Activated CD4-positive, alpha-beta T cell treated with anti-CD3 and anti-CD28 coated beads, Interleukin-2, Interleukin-6, amounts not matched to agents 100 ng/mL and 50 ng/mL, durations not matched to agents 16 hours and 8 hours (primary cell): ENCODE measurements at regions not wholly inside any gene's neighbourhood (a gene's known extent, or its start where the extent isn't known, plus 50 kb on each side); places are given as distances from the start of the nearest gene placed in this dataset.
"Not testable (repeated sequence)": the region's sequence is repeated elsewhere in the genome, so short reads cannot be mapped to it uniquely, and the experiment has no call there.

Experiments
- DNase-seq: peaks from one replicate; pipeline ENCODE4 v3.0.0-alpha.2; 2020

DNA sequence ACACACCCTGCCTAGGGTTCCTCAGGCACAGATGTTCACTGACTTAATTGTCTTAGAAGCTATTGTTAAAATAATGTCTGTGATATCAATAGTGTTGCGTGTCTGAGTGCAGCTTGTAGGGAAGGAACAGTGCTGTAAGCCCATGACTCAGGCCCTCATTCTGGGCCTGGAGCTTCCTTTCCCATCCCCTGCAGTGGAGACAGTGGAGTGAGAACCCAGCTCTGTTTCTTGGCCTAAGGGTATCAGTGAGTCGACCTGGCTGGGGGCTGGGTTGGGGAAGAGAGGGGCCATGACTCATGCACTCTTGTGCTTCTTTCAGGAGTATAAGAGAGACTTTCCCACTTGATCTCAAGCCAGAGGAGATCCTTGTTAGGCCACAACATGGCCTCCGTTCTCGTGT, 106.8 kb downstream of the HRH4 start:
- DNase-seq = no peak

DNA sequence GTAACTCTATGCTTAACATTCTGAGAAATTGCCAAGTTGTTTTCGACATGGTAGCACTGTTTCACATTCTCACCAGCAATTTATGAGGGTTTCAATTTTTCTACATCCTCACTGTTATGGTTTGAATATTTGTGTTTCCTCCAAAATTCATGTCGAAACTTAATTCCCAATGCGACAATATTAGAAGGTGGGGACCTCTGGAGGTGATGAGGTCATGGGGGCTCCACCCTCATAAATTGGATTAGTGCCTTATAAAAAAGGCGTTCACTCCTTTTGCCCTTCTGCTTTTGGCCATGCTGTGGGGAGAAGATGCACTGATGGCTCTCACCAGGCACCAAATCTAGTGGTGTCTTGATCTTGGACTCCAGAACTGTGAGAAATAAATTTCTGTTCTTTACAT, 110.3 kb downstream of the HRH4 start:
- DNase-seq = no peak

DNA sequence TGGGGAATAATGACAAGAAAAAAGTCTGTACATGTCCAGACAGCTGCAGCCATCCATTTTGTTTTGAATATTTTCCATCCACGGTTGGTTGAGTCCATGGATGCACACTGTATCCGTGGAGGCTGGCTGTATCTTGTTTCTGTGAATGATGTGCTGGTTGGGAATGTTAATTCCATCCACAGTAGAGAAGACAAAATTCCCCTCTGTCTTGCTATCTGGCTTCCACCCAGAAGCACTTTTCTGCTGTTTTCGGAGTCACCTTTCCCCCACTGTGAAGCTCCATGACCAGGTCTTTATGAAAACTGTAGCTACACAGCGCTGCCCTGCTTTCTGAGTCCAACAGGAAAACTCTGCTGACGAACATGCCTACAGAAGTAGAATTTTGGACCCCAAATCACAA, 122.3 kb downstream of the HRH4 start:
- no peak for DNase-seq

DNA sequence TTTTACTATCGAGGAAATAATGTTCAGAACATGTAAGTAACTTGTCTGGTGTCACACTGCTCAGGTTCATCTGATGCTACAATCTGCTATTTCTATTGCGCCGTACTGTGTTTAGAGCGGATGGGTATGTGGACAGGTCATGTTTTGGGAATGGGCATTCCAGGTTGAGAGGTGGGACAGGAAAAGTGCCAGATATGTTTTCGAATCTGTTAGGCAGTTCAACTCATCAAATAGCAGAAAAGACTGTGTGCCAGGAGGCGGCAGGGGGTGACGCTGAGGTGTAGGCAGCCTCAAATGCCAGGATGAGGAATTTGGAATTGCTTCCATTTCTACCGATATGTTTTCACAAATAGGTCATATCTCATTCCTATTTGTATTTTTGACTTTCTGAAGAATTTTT, 123.8 kb downstream of the HRH4 start:
- DNase-seq = no peak

DNA sequence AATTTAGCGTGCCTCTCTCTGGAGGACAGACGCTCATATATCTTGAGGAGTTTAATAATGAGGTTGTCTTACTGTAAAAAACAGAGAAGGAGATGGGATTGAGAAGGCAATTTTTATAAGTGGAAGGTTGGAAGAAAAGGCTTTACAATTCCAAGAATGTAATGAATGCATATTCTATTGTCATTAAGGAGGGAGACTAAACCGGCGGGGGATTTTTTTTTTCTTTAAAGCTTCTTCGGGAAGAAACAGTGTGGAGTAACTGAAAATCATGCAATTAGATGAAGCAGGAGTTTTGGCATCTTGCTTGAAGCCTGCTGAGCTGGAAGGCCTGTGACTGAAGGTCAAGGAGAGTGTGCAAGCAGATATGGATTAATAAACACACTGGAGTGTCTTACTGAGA, 124.4 kb downstream of the HRH4 start:
- no peak for DNase-seq

DNA sequence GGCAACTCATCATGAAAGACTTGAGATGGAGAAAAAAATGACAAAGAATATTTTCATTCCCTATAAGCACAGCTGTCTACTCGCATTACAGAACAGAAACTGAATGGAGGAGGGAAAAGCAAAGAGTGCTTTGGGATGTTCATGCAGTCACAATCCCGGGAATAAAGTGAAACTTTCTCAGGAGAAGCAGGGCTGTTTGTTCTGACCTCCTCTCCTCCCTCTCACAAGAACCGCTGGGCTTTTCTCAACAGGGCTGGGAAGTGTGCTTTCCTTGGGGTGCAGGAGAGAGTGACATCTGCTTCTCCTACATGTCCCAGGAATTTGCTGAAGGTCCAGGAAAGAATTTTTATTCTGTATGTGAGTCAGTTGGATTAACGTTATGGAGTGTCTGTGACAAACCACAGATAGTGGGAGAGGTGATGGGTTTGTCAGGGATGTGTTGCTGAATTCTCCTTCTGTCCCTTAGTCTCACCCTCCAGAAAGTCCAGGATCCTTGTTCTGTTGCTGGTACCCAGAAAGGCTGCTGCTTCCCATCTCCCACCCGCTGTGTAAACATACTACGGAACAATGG, 125.6 kb downstream of the HRH4 start:
- DNase-seq = no peak

DNA sequence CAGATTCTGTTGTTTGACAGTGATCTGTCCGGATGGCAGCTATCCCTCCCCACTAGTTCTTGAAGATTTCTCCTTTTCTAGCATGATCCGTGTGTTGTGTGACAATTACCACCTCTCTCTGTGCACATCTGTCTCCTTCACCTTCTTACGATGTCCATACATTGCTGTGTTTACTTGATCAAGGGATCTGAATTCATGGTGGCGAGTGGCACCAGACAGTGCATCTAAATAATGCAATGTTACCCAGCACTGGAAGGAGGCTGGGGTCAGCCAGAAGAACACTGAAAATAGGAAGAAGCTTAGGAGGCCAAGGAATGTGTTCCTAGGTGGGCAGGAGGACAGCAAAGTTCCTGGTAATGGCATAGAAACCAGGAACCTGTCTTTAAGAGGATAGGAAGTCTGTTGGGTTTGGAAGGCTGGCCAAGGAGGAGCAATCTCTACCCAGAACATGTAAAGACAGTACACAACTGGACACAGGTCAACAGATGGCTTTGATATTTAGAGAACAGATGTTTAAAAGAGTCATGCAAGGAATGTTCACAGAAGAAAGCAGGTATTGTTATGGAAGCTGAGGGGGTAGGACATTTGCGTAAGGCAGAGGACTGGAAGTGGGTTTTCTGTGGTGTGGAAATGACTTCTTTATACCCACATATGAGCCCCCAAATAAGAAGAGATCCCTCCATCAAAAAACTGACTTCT, 126.4 kb downstream of the HRH4 start:
- DNase-seq = no peak

DNA sequence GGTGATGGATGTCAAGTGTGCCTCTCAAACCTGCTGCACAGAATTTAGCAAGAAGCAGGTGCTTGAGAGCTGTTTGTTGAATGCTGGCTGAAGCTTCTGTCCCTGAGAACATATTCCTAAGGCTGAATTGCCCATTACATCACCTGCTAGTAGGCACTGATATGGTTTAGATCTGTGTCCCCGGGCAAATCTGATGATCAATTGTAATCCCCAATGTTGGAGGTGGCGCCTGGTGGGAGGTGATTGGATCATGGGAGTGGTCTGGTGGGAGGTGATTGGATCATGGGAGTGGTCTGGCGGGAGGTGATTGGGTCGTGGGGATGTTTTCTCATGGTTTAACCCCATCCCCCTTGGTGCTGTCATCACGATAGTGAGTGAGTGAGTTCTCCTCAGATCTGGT, 128.0 kb downstream of the HRH4 start:
- no peak for DNase-seq

DNA sequence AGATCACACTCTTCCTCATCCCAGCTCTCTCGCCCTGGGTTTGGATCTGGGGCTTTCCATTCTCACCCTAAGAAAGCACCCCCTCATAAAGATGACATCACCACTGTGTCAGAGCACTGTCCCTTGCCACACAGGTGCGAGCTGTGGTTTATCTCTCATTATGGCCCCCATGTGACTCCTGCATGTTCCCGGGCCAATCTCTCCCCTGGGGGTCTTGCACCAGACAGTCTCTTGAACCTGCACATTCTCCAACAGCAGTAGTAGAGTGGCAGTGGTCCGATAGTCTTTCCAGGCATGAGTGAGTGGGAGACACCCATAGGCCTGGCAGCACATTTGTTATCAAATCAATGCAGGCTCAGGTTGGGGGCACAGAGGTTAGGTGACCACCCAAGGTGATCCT, 130.5 kb downstream of the HRH4 start:
- no peak for DNase-seq

DNA sequence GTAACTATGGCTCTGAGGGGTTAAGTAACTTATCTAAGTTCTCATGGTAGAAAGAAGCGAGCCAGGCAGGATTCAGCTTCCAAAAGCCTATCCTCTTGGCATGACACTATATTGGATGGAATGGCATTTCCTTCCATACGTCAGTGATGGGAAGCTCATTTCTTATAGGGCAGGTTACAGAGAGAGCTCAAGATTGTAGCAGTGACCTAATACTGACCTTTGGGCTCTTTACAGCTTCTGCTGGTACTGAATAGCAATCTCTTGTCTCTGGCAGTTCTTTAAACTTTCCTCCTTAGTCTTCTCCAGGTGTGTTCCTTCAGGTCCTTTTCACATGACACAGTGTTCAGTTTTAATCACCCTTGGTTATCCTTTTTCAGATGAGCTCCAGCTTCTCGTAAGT, 133.0 kb downstream of the HRH4 start:
- DNase-seq = no peak

DNA sequence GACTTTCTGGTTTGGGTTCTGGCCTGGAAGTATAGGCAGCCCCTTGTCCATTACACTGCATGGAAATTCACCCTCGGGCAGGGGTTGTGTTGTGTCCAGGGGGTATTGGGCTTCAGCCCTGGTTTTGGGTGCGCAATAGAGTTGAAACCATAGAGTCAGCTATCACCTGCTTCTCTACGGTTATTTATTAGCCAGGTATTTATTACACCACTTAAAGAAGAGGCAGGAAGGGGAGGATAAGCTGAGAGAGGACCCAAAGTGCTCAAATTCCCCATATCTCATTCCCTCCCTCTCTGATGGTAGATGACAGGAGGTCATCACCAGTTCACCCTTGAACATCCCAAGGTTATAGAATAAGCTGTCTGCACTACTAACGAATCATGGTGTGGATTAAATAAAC, 133.4 kb downstream of the HRH4 start:
- no peak for DNase-seq

DNA sequence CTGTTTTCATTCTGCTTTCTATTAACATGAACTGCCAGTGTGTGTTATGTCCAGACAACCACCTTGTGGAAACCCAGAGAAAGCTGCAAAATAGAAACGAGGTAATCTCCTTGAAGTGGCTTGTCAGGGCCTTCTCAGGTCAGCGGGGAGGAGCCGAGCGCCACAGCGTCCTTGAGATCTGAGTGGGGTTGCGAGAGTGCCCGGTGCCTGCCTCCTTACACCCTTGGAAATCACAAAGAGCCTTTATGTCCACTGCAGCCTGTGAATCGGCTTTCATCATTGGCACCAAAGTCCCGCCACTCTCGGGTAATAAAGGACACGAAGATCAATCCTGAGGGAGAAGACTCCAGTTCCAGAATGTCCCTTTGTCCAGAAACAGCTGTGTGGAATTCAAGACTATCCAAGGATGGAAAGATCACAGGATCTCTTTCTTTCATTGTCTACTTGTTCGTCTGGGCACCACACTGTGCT, 135.2 kb downstream of the HRH4 start:
- DNase-seq = no peak

DNA sequence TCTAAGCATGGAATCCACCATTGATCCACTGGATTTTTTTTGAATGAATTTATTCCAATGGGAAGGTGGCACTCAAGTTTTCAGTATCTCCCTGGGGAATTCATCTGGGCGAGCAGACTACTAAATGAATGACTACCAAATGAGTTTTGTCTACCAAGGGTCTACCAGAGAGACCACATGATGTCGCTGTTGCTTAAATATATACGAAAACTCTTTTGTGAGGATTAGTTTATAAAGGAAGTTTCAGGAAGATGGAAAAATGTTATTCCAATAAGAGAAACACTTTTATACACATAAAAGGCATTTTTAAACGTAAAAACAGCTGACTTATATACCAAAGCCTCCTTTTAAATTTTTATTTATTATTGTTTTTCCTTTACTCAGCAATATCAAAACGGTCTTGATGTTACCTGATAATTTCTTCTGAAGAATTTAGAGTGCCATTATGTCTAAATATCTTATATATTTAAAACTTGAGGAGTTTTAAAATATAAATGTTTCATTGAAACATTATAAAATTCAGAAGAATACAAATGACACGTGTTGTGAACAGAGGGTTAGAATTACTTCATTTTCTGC, 139.7 kb downstream of the HRH4 start:
- DNase-seq = peak; percentile 21

DNA sequence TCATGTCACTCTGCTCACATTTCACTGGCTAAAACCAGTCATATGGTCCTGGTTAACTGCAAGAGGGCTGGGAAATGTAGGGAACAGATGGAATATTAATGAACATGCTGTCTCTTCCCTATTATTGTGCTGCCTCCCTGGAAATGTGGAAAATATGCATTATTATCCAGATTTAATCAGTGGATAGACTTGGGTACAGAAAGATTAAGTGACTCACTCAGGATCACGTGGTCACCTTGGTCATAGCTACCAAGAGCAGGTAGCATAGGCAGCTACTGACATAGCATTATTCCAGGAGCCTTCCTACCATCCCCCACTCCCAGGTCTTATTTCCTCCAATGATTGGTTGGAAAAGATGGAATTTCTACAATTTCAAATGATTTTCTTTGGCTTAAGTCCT, 141.1 kb downstream of the HRH4 start:
- DNase-seq = no peak

DNA sequence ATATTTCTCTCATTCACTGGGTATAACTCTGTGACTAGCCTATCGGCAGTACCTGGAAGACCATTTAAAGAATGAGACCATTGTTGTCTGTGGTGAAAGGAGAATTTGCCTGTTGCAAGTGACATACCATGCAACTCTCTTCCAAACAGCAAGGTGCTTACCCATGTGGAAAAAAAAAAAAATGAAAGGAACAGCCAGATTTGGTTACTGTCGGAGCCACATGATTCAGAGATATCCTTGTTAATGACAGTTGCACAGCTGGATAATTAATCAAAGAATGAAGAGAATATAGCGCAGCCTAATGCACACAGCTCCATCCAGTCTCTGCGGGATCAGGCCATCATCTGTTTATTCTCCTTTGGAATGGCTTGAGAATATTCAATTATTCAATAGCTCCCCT, 141.8 kb downstream of the HRH4 start:
- no peak for DNase-seq

DNA sequence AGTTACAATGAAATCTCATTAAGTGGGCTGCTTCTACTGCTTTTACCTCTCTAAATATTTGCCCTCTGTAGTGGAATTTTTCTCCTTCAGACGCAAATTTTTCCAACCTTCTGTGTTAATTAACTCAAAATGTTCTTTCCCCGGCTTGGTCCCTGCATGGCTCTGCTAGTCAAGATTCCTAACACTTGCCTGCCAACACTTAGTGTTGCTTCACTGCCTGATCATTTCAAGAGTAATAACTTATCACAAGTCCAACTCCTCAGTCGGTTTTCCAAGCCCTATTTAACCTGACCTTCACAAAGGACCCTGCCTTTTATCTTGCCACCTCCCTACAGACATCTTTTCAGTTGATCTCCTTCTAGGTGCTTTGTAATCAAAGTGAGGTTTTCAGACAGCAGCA, 142.7 kb downstream of the HRH4 start:
- no peak for DNase-seq

DNA sequence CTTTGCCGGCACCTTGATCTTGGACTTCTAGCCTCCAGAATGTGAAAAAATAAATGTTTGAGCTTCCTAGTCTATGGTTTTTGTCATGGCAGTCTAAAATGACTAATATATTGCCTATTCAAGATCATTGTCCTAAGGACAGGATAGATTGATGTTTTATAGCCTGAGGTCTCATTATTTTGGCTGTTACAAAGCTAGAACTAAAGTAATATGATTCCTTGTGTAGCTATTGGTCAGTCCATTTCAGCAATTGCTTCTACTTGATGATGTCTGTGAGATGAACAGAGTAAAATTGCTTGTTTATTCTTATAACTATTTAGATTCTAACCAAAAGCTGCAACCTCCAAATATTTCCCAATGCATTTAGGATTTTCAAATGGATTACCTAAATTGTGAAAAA, 145.0 kb downstream of the HRH4 start:
- DNase-seq = no peak

DNA sequence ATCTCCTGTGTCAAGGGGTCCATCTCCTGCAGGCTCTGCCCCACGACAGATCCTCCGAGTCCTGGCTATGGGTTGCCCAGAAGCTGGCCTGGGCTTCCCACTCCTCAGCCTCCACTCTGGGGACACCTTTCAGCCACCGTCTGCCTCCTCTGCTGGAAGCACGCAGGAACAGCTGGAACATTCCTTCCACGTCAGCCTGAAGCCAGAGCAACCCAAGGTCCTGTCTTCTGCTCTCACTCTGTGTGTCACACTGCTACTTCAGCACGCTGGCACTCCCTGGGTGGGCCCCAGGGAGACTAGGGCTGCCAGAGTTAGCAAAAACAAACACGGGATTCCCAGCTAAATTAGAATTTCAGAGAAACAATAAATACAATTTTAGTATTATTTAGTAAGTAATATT, 148.8 kb downstream of the HRH4 start:
- no peak for DNase-seq

DNA sequence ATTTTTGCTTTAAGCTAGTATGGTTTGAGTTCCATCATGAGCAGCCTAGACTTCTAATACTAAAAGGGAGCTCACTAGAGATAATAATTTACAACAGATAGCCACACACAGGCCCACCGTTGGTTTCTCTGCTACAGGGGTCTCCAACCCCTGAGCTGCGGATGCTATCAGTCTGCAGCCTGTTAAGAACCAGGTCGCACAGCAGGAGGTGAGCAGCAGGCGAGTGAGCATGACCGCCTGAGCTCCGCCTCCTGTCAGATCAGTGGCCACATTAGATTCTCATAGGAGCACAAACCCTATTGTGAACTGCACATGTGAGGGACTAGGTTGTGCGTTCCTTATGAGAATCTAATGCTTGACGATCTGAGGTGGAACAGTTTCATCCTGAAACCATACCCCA, 150.6 kb downstream of the HRH4 start:
- DNase-seq = no peak

DNA sequence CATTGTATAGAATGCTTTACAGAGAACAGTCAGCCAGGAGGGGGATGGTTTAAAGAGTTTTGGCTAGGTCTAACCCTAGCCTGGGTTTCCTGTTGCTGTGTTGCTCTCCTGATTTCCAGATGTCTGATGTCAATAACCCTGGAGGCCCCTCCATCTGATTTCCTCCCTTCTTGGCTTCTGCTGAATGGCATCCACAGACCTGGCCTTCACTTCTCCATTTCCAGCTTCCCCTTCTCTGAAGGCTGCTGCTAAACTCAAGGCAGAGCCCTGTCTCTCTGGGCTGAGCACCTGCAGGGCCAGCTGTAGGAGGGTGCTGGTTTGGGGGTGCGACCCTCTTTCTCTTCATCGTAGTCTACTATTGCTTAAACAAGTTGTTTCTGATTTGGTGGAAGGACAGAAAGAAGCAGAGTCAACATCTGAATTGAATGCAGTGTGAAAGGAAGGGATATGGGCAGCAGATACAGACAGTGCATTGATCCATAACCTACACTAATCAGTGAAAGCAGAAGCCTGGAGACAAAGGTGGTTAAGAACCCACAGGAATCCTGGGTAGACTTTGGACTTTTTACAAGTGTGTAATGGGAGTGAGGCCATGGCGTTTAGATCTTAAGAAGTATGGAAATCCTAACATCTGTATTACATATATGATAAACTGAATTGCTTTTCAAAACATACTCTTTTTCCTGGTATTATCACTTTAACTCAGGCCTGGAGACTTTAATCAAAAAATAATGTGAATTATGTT, 153.6 kb downstream of the HRH4 start:
- DNase-seq = no peak

DNA sequence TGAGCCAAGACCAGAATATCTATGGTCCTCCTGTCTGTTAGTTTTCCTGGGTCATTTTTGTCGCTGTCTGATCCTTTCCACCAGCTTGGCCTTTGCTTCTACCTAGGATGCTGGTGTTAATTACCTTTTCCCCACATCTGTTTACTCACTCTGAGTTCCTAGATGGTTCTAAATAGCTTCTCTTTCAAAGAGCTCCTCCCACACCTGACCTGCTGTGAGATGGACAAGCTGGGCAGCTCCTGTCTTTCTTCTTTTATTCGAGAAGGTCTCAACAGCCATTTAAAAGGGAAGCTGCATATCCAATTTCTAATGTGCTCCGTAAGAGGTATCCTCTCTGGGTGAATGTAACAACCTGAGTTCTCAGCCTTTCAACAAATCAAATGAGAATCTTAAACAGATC, 156.2 kb downstream of the HRH4 start:
- DNase-seq = no peak

DNA sequence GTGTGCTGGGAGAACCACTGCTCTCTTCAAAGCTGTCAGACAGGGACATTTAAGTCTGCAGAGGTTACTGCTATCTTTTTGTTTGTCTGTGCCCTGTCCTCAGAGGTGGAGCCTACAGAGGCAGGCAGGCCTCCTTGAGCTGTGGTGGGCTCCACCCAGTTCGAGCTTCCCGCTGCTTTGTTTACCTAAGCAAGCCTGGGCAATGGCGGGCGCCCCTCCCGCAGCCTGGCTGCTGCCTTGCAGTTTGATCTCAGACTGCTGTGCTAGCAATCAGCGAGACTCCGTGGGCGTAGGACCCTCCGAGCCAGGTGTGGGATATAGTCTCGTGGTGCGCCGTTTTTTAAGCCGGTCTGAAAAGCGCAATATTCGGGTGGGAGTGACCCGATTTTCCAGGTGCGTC, 164.0 kb downstream of the HRH4 start:
- not testable (repeated sequence) for DNase-seq

DNA sequence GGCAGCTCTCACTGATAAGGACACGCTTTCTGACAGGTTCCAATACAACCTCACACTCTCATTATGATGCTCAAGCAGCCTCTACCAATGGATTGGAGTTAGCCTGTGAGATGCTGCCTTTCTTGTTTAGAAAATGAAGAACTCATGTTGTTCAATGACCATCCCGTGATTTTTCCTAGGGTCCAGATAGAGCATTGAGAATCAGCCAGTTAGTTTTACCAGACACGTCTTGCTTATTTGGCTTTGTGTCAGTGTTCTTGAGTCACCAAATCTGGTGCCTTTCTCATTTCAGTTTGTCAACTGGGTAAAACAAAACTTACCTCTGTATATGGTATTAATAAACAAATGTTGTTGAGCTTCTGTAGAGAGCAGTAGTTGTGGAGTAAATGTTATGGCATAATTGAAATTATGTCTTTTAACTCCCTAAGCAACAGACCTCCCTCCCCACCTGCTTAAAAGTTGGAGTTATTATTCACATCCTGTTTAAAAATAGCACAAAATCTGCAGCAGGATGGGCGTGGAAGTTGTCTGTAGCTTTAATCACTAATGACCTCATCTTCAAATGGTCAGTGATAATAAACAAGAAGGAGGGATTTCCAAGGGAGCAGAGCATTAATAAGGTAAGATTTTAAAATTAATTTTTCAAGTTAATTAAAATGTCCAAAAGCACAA, 167.3 kb downstream of the HRH4 start:
- DNase-seq = no peak

DNA sequence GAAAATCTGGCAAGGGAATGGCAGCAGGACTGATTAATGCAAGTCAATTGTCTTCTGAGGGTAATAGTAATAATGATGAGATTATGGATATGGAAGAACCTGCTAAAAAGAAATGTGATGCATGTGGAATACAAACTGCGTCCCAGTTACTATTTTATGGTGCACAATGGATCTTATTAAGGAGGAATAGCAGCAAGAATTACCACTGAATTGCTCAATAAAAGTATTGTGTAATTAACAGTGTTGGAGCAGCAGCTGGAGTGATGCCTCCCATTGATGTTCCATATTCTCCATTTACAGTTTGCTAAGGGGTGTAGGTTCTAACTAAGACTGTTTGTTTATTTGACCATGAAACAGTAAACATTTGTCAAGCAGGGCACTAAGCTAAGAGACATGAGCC, 167.9 kb downstream of the HRH4 start:
- no peak for DNase-seq
